Activated CD4-positive, alpha-beta memory T cell treated with anti-CD3 and anti-CD28 coated beads for 36 hours (primary cell): ENCODE measurements at regions not wholly inside any gene's neighbourhood (a gene's known extent, or its start where the extent isn't known, plus 50 kb on each side); places are given as distances from the start of the nearest gene placed in this dataset.

Experiments used
- CTCF ChIA-PET: fragments of 350-600 bp; sonication (Branson Sonifier 250); formaldehyde crosslinking; loops from one replicate; lab custom pipeline; 2021; ENCODE audit warnings: antibody characterized with exemption, inconsistent platforms; lab: Charles Lee
- POLR2A ChIA-PET: fragments of 350-600 bp; sonication (Branson Sonifier 250); formaldehyde crosslinking; loops from one replicate; lab custom pipeline; 2021; ENCODE audit warnings: antibody characterized with exemption; lab: Charles Lee
- DNase-seq: peaks from one replicate; pipeline ENCODE4 v3.0.0-alpha.2; 2020
- H3K27ac Mint-ChIP-seq: one replicate; pipeline ENCODE4 v1.8.0; 2021; ENCODE audit warnings: mixed read lengths
- H3K27me3 Mint-ChIP-seq: one replicate; pipeline ENCODE4 v1.8.0; 2021; ENCODE audit warnings: mixed read lengths
- H3K36me3 Mint-ChIP-seq: one replicate; pipeline ENCODE4 v1.8.0; 2021; ENCODE audit warnings: mixed read lengths
- H3K4me1 Mint-ChIP-seq: one replicate; pipeline ENCODE4 v1.8.0; 2021; ENCODE audit warnings: low read depth, mixed read lengths
- H3K4me3 Mint-ChIP-seq: one replicate; pipeline ENCODE4 v1.8.0; 2021; ENCODE audit warnings: mild to moderate bottlenecking, mixed read lengths
- H3K9me3 Mint-ChIP-seq: one replicate; pipeline ENCODE4 v1.8.0; 2021; ENCODE audit warnings: mixed read lengths
- intact Hi-C: fragments of 100-400 bp; cut with micrococcal nuclease; formaldehyde crosslinking; loops from one replicate; pipeline ENCODE4 v1.15.1; 2023

DNA sequence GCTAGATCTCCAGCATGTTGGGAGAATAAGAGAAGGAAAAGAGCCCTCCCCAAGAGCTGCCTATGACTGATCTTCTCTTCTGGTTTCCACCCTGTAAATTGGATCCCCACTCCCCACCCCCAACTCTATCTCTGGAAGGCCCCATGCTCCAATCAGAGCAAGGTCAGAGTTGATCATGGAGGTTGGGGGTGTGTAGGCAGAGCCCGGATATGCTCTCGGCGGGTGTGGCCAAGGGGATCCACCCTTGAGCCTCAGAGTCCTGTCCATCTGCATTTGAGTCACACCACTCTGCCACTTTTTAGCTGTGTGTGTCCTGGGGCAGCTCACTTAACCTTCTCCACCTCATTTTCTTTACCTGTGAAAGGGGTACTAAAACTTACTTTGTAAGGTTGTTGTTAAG is 79.5 kb downstream of the NAV1 start:
- no peak for DNase-seq
- Mint-ChIP-seq H3K4me3 (no peak overlapping the region), H3K9me3 (no peaks in the 10 kb centered on the region), H3K4me1 (no peaks in the 10 kb centered on the region), H3K36me3 (no peaks in the 10 kb centered on the region), H3K27me3 (no peaks in the 10 kb centered on the region), H3K27ac (no peak overlapping the region)
- intact Hi-C loops = no loop called here
- ChIA-PET CTCF (no interaction called here), POLR2A (no interaction called here)

DNA sequence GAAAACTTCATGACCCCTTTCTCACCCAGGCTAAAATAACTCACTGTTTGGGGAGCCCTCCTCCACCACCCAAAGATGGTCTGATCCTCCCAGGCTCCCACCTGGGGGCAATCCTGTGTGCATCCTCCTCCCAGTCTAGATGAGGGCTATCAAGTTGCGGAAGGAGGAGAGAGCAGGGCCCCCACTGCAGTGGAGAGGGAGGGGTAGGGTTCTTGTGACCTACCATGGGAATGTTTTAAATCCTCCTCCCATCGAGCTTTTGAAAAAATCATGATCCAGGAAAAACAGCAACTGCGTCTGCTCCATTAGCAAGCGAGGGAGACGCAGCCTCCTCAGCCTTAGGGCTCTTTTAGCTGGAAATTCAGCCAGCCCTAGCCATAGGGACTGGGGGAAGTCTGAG is 80.0 kb downstream of the NAV1 start:
- Mint-ChIP-seq H3K9me3 (no peaks in the 10 kb centered on the region), H3K4me1 (no peaks in the 10 kb centered on the region), H3K36me3 (no peaks in the 10 kb centered on the region), H3K27me3 (no peaks in the 10 kb centered on the region), H3K4me3 (no peak overlapping the region), H3K27ac (no peak overlapping the region)
- DNase-seq = no peak
- CTCF ChIA-PET = no interaction called here
- intact Hi-C loops = no loop called here
- POLR2A ChIA-PET = no interaction called here

DNA sequence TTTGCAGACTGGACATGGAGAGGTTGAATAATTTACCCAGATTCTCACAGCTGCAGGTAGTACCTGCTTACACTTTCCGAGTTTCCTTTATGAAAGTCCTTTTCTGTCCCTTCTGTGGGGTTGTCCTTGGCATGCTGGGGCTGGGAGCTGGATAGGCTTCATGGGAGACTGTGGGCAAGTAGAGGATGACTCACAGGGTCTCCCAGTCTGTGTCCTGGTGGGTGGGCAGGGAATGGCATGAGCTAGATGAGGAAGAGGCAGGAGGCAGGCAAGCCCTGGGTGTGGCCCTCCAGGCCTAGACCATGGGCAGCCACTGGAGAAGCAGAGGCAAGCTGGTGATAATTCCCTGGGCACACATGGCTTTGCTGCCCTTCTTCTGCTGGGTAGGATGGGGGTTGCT is 80.6 kb downstream of the NAV1 start:
- POLR2A ChIA-PET = no interaction called here
- CTCF ChIA-PET = no interaction called here
- H3K36me3 Mint-ChIP-seq = no peaks in the 10 kb centered on the region
- no peak for DNase-seq
- intact Hi-C loops = no loop called here
- H3K4me3 Mint-ChIP-seq = no peak overlapping the region
- no peak overlapping the region for H3K27ac Mint-ChIP-seq
- H3K4me1 Mint-ChIP-seq = no peaks in the 10 kb centered on the region
- H3K27me3 Mint-ChIP-seq = no peaks in the 10 kb centered on the region
- H3K9me3 Mint-ChIP-seq = no peaks in the 10 kb centered on the region

DNA sequence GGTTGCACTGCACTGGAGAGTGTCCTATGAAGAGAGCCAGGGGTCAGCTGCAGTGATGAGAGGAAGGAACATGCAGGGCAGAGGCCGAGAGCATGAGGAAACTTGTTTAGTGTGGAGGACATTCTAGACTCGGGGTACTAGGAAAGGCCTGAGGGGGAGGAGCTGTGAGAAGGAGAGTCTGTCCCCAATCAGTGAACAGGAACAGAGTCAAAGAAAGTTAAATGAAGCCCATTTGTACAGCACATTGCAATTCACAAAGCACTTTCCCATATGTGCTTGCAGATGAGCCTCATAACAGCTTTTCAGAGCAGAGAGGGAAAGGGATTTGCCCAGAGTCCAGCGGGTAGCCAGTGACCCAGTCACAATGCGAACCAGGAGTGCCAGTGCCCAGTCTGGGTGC is 83.4 kb downstream of the NAV1 start:
- no peaks in the 10 kb centered on the region for H3K9me3 Mint-ChIP-seq
- no peaks in the 10 kb centered on the region for H3K27me3 Mint-ChIP-seq
- H3K27ac Mint-ChIP-seq = no peak overlapping the region
- POLR2A ChIA-PET = no interaction called here
- H3K36me3 Mint-ChIP-seq = no peaks in the 10 kb centered on the region
- no peak for DNase-seq
- no peaks in the 10 kb centered on the region for H3K4me1 Mint-ChIP-seq
- CTCF ChIA-PET = interaction anchor here (0.6 kb wide), 1 partner anchor 215 kb away, joined by 4 read pairs; no protein-coding TSS in a partner anchor
- intact Hi-C loops = no loop called here
- no peak overlapping the region for H3K4me3 Mint-ChIP-seq

DNA sequence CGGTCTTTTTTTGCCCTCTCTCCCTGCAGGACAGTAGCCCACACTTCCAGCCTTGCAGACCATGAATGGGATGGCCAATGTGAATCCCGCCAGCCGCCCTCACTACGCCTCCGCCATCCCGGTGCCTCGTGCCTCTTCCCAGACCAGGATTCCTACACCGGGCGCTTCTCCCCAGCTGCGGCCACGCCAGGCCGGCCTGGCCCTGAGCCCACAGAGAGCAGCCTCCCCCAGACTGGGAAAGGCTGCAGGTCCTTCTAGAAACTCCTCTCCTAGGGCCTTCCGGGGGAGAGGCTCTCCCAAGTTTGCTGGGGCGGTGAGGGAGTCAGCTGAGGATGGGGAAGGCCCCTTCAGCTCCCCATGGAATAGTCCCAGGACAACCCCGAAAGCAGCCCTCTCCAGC is 83.9 kb downstream of the NAV1 start:
- CTCF ChIA-PET = no interaction called here
- no peak for DNase-seq
- H3K4me1 Mint-ChIP-seq = no peaks in the 10 kb centered on the region
- no peaks in the 10 kb centered on the region for H3K9me3 Mint-ChIP-seq
- H3K4me3 Mint-ChIP-seq = no peak overlapping the region
- no peaks in the 10 kb centered on the region for H3K27me3 Mint-ChIP-seq
- POLR2A ChIA-PET = no interaction called here
- no peak overlapping the region for H3K27ac Mint-ChIP-seq
- no peaks in the 10 kb centered on the region for H3K36me3 Mint-ChIP-seq
- intact Hi-C loops = no loop called here

DNA sequence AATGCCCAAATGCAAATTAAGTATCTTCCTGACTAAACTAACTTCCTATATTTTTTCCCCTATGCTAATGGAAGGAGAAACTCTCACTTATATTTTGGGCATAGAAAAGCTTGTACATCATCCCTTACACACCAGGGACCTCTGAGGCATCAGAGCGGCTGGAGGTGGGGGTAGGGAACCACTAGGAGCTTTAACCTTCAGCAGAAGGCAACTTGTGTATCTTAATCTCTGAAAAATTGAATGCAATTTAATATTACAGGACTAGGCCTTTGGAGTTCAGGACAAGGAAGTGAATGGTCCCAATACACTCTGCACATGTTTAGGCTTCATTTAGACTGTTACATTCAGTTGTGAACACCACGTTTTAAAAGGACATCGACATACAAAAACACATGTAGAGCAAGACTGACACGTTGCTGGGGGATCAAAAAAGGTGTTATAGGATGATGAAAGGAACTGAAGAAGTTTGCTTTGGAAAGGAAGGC is 85.9 kb downstream of the NAV1 start:
- intact Hi-C loops = no loop called here
- no peak for DNase-seq
- Mint-ChIP-seq H3K27ac (no peak overlapping the region), H3K36me3 (no peaks in the 10 kb centered on the region), H3K4me3 (no peak overlapping the region), H3K4me1 (no peaks in the 10 kb centered on the region), H3K9me3 (no peaks in the 10 kb centered on the region), H3K27me3 (no peaks in the 10 kb centered on the region)
- ChIA-PET CTCF (no interaction called here), POLR2A (interaction anchor here (1.3 kb wide), 1 partner anchor 17 kb away, joined by 4 read pairs; no protein-coding TSS in a partner anchor)

DNA sequence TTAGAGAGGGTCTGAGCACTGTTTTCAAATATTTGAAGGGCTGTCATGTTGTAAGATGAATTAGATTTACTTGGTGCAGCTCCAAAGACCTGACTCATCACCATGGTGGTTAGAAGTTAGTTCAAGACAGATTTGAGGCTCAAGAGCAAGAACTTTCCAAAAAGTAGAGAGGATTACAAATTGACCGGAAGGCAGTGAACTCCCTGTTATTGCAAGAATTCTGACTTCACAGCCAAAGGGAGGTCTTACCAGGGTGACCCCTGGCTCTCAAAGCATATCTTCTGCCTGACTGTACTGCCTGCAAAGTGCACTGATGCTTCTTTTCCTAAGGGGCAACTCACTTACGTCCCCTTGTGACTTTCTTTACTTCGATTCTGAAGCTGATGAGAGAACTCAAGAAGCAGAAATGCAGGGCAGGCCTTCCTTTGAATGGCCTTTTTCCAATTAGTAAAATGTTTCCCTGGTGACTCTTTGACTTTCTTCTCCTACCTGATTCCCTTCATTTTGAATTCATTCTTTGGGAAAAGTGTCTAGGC is 86.4 kb downstream of the NAV1 start:
- Mint-ChIP-seq H3K27me3 (no peaks in the 10 kb centered on the region), H3K4me3 (no peak overlapping the region), H3K36me3 (no peaks in the 10 kb centered on the region), H3K4me1 (no peaks in the 10 kb centered on the region), H3K27ac (no peak overlapping the region), H3K9me3 (no peaks in the 10 kb centered on the region)
- intact Hi-C loops = no loop called here
- no peak for DNase-seq
- ChIA-PET POLR2A (interaction anchor here (1.3 kb wide), 1 partner anchor 18 kb away, joined by 4 read pairs; no protein-coding TSS in a partner anchor), CTCF (no interaction called here)

DNA sequence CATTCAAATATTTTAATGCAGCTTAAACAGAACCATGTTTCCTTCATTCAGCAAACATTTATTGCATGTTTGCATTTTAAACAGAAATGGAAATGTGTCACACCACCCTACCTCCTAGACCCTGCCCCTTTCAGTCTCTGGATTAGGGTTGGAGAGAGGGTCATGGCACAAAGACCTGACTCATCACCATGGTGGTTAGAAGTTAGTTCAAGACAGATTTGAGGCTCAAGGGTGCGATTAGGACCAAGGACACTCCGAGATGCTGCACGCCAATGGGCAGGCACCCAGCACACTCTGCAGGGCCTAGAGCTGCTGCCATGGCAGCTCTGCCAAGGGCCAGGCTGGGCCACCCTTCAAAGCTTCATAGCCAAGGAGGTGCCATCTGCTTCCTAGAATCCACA is 86.9 kb downstream of the NAV1 start:
- Mint-ChIP-seq H3K27ac (no peak overlapping the region), H3K4me3 (no peak overlapping the region), H3K36me3 (no peaks in the 10 kb centered on the region), H3K9me3 (no peaks in the 10 kb centered on the region), H3K4me1 (no peaks in the 10 kb centered on the region), H3K27me3 (no peaks in the 10 kb centered on the region)
- ChIA-PET CTCF (no interaction called here), POLR2A (interaction anchor here (1.3 kb wide), 1 partner anchor 18 kb away, joined by 4 read pairs; no protein-coding TSS in a partner anchor)
- intact Hi-C loops = no loop called here
- no peak for DNase-seq

DNA sequence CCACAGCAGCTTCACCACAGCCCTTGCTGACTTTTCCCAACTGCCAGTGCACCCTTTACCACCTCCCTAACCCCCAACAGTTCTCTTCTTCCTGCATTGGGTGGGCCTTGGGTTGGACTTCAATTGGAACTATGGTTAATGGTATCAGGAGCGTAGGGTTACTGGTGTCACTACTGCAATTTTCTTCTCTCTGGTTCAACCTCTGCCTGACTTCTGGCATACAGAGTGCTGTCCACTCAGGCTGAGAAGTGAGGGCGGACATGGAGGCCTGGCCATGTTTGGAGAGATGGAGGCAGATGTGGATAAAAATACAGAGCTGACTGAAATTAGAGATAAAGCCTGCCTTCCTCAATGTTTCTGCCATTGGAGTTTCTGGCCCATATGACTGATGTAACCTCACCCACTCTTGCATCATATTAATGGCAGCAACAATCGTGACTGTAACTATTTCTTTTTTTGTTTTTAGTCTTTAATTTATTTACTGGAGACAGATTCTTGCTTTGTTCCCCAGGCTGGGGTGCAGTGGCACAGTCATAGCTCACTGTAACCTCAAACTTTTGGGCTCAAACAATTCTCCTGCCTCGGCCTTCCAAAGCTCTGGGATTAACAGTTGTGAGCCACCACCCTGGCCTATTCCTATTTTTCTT is 87.8 kb downstream of the NAV1 start:
- Mint-ChIP-seq H3K36me3 (no peaks in the 10 kb centered on the region), H3K4me1 (no peaks in the 10 kb centered on the region), H3K4me3 (no peak overlapping the region), H3K27me3 (no peaks in the 10 kb centered on the region), H3K27ac (no peak overlapping the region), H3K9me3 (no peaks in the 10 kb centered on the region)
- ChIA-PET CTCF (no interaction called here), POLR2A (no interaction called here)
- DNase-seq = no peak
- intact Hi-C loops = no loop called here

DNA sequence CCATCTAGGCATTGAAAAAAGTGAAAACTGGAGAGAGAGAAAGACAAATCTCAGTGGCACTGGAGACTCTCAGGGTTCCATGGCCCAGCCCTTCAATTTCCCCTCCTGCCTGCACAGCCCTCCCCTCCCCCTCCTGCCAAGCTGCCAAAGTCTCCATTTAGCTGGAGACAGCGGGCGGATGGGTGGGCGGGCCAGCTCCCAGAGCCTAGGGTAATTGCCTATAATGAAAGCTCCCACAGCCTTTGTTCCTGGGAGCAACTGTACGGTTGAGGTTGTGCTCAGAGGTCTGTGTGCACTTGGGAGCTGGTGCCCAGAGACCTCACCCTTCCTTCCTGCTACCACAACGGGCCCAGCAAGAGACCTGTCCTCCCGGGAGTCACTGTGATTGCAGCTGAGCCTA is 89.6 kb downstream of the NAV1 start:
- intact Hi-C loops = no loop called here
- no peak overlapping the region for H3K27ac Mint-ChIP-seq
- no peak for DNase-seq

DNA sequence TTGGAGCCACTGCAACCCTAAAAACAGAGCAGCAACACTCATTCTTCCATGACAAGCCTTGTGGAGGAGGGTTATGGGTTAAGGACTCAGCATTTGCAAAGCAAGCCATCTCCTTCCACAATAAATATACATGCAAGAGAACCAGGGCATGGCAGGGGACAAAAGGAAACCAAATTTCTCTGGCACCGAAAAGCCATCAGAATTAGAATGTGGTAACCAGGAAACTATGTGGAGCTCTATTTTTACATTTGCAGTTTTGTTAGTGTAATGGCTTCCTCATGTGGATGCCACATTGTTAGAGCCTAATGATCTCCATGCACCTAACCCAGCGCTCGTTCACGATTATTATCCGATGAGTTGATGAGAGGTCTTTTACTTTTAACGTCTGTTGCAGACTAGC is 91.7 kb downstream of the NAV1 start:
- Mint-ChIP-seq H3K27me3 (no peaks in the 10 kb centered on the region), H3K4me3 (no peak overlapping the region), H3K9me3 (no peaks in the 10 kb centered on the region), H3K36me3 (no peaks in the 10 kb centered on the region), H3K27ac (no peak overlapping the region), H3K4me1 (no peaks in the 10 kb centered on the region)
- no peak for DNase-seq
- intact Hi-C loops = no loop called here
- ChIA-PET POLR2A (no interaction called here), CTCF (no interaction called here)

More for the DNA sequence above, 89.6 kb downstream of the NAV1 start:
- ChIA-PET CTCF (no interaction called here), POLR2A (no interaction called here)
- H3K4me1 Mint-ChIP-seq = no peaks in the 10 kb centered on the region
- H3K9me3 Mint-ChIP-seq = no peaks in the 10 kb centered on the region
- no peak overlapping the region for H3K4me3 Mint-ChIP-seq
- no peaks in the 10 kb centered on the region for H3K36me3 Mint-ChIP-seq
- H3K27me3 Mint-ChIP-seq = no peaks in the 10 kb centered on the region

DNA sequence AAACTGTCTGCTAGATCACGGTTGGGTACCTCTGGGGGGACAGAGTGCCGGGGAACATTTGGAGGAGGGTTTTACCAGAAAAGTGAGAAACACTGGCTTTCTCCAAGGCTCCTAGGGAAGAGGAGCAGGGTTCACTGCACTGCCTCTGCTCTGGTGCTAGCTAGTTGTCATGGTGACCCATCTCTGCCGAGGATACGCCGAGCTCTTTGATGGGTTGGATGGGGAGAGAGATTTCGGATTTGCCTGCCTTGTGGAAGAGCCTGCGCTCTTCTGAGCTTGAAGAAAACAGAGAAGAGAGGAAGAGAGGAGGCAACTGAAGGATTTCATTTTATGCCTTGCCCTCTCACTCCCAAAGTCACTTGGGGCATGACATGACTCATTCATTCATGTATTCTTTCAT is 92.1 kb downstream of the NAV1 start:
- no peak overlapping the region for H3K4me3 Mint-ChIP-seq
- DNase-seq = no peak
- intact Hi-C loops = no loop called here
- H3K4me1 Mint-ChIP-seq = no peaks in the 10 kb centered on the region
- H3K36me3 Mint-ChIP-seq = no peaks in the 10 kb centered on the region
- CTCF ChIA-PET = no interaction called here
- H3K27ac Mint-ChIP-seq = no peak overlapping the region
- no peaks in the 10 kb centered on the region for H3K9me3 Mint-ChIP-seq
- POLR2A ChIA-PET = no interaction called here
- H3K27me3 Mint-ChIP-seq = no peaks in the 10 kb centered on the region

DNA sequence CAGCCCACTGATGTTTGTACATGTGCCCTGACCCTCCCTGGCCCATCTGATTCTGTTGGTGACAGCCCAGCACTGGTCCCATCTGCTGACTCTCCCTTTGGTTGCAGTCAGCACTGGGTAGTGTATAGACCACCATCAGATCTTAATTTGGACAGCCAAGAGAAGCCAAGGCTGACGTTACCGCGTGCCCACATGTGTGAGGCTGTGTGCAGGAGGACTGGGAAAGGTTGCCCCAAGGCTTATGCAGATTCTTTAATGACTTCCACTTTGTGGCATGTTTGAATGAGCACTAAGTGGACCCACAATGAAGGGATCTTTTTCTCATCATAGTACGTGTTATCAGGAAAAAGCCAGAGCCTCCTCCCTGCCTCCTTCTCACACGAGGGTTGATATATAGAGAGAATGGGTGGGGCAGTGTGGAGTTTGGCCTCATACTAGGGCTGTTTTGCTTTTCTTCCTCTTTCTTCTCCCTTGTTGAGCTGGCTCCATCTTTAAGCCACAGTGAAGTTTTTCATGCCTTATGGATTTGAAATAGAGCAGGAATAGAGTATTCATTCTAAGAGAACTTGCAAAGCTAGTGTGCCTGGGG is 93.5 kb downstream of the NAV1 start:
- H3K27ac Mint-ChIP-seq = no peak overlapping the region

More for the DNA sequence above, 93.5 kb downstream of the NAV1 start:
- Mint-ChIP-seq H3K4me3 (no peak overlapping the region), H3K9me3 (no peaks in the 10 kb centered on the region), H3K4me1 (no peaks in the 10 kb centered on the region), H3K27me3 (no peaks in the 10 kb centered on the region), H3K36me3 (no peaks in the 10 kb centered on the region)
- intact Hi-C loops = no loop called here
- ChIA-PET CTCF (no interaction called here), POLR2A (no interaction called here)
- no peak for DNase-seq
